UCSD-AML1 (cell line): ENCODE measurements at regions not wholly inside any gene's neighbourhood (a gene's known extent, or its start where the extent isn't known, plus 50 kb on each side); places are given as distances from the start of the nearest gene placed in this dataset.

Source experiments
- DNase-seq: peaks from one replicate; lab custom pipeline; 2025; ENCODE audit not compliant: unreplicated experiment; lab: John Stamatoyannopoulos, UW

GRCh38 chr2:172323256-172323655, 104.1 kb upstream of the ITGA6 start:
- DNase-seq, result no peak

- no peak for DNase-seq
Measured at GRCh38 chr2:172323861-172324597, 103.4 kb upstream of the ITGA6 start.

GRCh38 chr2:172326211-172326509, 101.2 kb upstream of the ITGA6 start:
- DNase-seq, result no peak

- DNase-seq, result no peak
Measured at GRCh38 chr2:172328103-172328841, 99.1 kb upstream of the ITGA6 start.

- no peak for DNase-seq
Measured at GRCh38 chr2:172329416-172329773, 98.0 kb upstream of the ITGA6 start.

GRCh38 chr2:172329774-172330671, 97.4 kb upstream of the ITGA6 start:
- DNase-seq, result no peak

- DNase-seq, result no peak
Measured at GRCh38 chr2:172332507-172332906, 94.9 kb upstream of the ITGA6 start.

- DNase-seq, result no peak
Measured at GRCh38 chr2:172333235-172333977, 94.0 kb upstream of the ITGA6 start.

GRCh38 chr2:172333978-172334330, 93.4 kb upstream of the ITGA6 start:
- DNase-seq, result no peak

GRCh38 chr2:172334988-172335387, 92.4 kb upstream of the ITGA6 start:
- DNase-seq, result no peak

GRCh38 chr2:172335736-172336135, 91.7 kb upstream of the ITGA6 start:
- no peak for DNase-seq

- no peak for DNase-seq
Measured at GRCh38 chr2:172336681-172337080, 90.7 kb upstream of the ITGA6 start.

GRCh38 chr2:172339371-172340010, 87.9 kb upstream of the ITGA6 start:
- DNase-seq, result peak; percentile 30

GRCh38 chr2:172340394-172340793, 87.0 kb upstream of the ITGA6 start:
- DNase-seq, result no peak

GRCh38 chr2:172342078-172342477, 85.3 kb upstream of the ITGA6 start:
- no peak for DNase-seq

GRCh38 chr2:172342611-172343010, 84.8 kb upstream of the ITGA6 start:
- DNase-seq, result no peak

- DNase-seq, result no peak
Measured at GRCh38 chr2:172344159-172344558, 83.2 kb upstream of the ITGA6 start.

GRCh38 chr2:172345956-172346555, 81.3 kb upstream of the ITGA6 start:
- DNase-seq, result no peak

- no peak for DNase-seq
Measured at GRCh38 chr2:172348555-172349288, 78.7 kb upstream of the ITGA6 start.
